ENCODE measurements at regions not wholly inside any gene's neighbourhood (a gene's known extent, or its start where the extent isn't known, plus 50 kb on each side); places are given as distances from the start of the nearest gene placed in this dataset.

GRCh38 chr2:65545837-65546805 is 113.7 kb upstream of the SPRED2 start:
- DNase-seq, result no peak

- DNase-seq, result no peak
These were observed 109.4 kb upstream of the SPRED2 start for GRCh38 chr2:65541773-65542172.

GRCh38 chr2:65539633-65540032 is 107.2 kb upstream of the SPRED2 start:
- no peak for DNase-seq

- DNase-seq, result no peak
These were observed 105.4 kb upstream of the SPRED2 start for GRCh38 chr2:65537651-65538385.

- no peak for DNase-seq
These were observed 104.2 kb upstream of the SPRED2 start for GRCh38 chr2:65536596-65536995.

GRCh38 chr2:65532937-65533336 is 100.5 kb upstream of the SPRED2 start:
- no peak for DNase-seq

- no peak for DNase-seq
These were observed 99.9 kb upstream of the SPRED2 start for GRCh38 chr2:65532326-65532725.

- no peak for DNase-seq
These were observed 98.3 kb upstream of the SPRED2 start for GRCh38 chr2:65530547-65531320.

- DNase-seq, result no peak
These were observed 97.0 kb upstream of the SPRED2 start for GRCh38 chr2:65529419-65529818.

- DNase-seq, result no peak
These were observed 95.8 kb upstream of the SPRED2 start for GRCh38 chr2:65528241-65528574.

GRCh38 chr2:65527451-65528240 is 95.2 kb upstream of the SPRED2 start:
- DNase-seq, result no peak

GRCh38 chr2:65525616-65526231 is 93.3 kb upstream of the SPRED2 start:
- no peak for DNase-seq

- DNase-seq, result no peak
These were observed 90.5 kb upstream of the SPRED2 start for GRCh38 chr2:65522922-65523321.

GRCh38 chr2:65518751-65519150 is 86.4 kb upstream of the SPRED2 start:
- no peak for DNase-seq

GRCh38 chr2:65514555-65515195 is 82.3 kb upstream of the SPRED2 start:
- no peak for DNase-seq

- no peak for DNase-seq
These were observed 80.4 kb upstream of the SPRED2 start for GRCh38 chr2:65512783-65513182.

GRCh38 chr2:65511306-65511705 is 78.9 kb upstream of the SPRED2 start:
- DNase-seq, result no peak

GRCh38 chr2:65508225-65508624 is 75.8 kb upstream of the SPRED2 start:
- DNase-seq, result no peak

- no peak for DNase-seq
These were observed 75.0 kb upstream of the SPRED2 start for GRCh38 chr2:65507102-65508069.

All from DMS 273 treated with DMSO at 0.1 percent for 48 hours (cell line).